Liver (tissue), 8 donors: ENCODE measurements at regions not wholly inside any gene's neighbourhood (a gene's known extent, or its start where the extent isn't known, plus 50 kb on each side); places are given as distances from the start of the nearest gene placed in this dataset.

Experiments used
- DNase-seq: peaks from one replicate; pipeline ENCODE4 v3.0.0-alpha.2; 2017; ENCODE audit warnings: low spot score
- H3K27ac ChIP-seq, 2 donors: one replicate each; pipeline ENCODE4 v1.7.0; 2013; ENCODE audit warnings: inconsistent platforms in 2 of 2, low read length in 2 of 2, control low read depth in 1 of 2, low read depth in 1 of 2, mild to moderate bottlenecking in 1 of 2
- H3K27me3 ChIP-seq, 4 donors: one replicate each; pipeline versions ENCODE4 v1.6.1 to v1.7.0; 2013; ENCODE audit warnings: low read length in 3 of 4, inconsistent platforms in 1 of 4, mild to moderate bottlenecking in 1 of 4, moderate library complexity in 1 of 4; ENCODE audit not compliant: control insufficient read depth in 4 of 4, insufficient read depth in 4 of 4
- H3K36me3 ChIP-seq, 4 donors: one replicate each; pipeline versions ENCODE4 v1.6.1 to v1.7.0; 2013; ENCODE audit warnings: low read length in 3 of 4, mild to moderate bottlenecking in 3 of 4, low read depth in 1 of 4, moderate library complexity in 1 of 4; ENCODE audit not compliant: control insufficient read depth in 4 of 4, insufficient read depth in 3 of 4
- H3K4me1 ChIP-seq, 4 donors: one replicate each; pipeline versions ENCODE4 v1.6.1 to v1.7.0; 2013; ENCODE audit warnings: low read length in 3 of 4, mild to moderate bottlenecking in 3 of 4, moderate library complexity in 1 of 4; ENCODE audit not compliant: control insufficient read depth in 4 of 4, insufficient read depth in 4 of 4
- H3K4me3 ChIP-seq, 3 donors: one replicate each; pipeline versions ENCODE4 v1.6.1 to v1.7.0; 2013; ENCODE audit warnings: low read length in 3 of 3, control low read depth in 1 of 3, low read depth in 1 of 3, mild to moderate bottlenecking in 1 of 3
- H3K9ac ChIP-seq, 2 donors: one replicate each; pipeline ENCODE4 v1.7.0; 2013; ENCODE audit warnings: low read length in 2 of 2, mild to moderate bottlenecking in 2 of 2, moderate library complexity in 2 of 2, control low read depth in 1 of 2, low read depth in 1 of 2
- H3K9me3 ChIP-seq, 4 donors: one replicate each; pipeline versions ENCODE4 v1.6.1 to v1.7.0; 2013; ENCODE audit warnings: low read length in 3 of 4; ENCODE audit not compliant: control insufficient read depth in 4 of 4
- EGR1 ChIP-seq, 2 donors: IDR thresholded peaks; 2 replicates each; pipeline ENCODE4 v1.6.1; 2016 to 2018; ENCODE audit warnings: antibody characterized with exemption in 2 of 2, low read depth in 2 of 2
- FOXA1 ChIP-seq: IDR thresholded peaks from 2 replicates; pipeline ENCODE4 v1.6.1; 2016; ENCODE audit warnings: antibody characterized with exemption
- FOXA2 ChIP-seq: IDR thresholded peaks from 2 replicates; pipeline ENCODE4 v1.6.1; 2016; ENCODE audit warnings: antibody characterized with exemption
- GABPA ChIP-seq, 2 donors: IDR thresholded peaks in 1 of 2; conservative IDR thresholded peaks in 1 of 2; 2 replicates each; pipeline ENCODE4 v1.6.1; 2016; ENCODE audit warnings: antibody characterized with exemption in 2 of 2, mild to moderate bottlenecking in 1 of 2, moderate library complexity in 1 of 2
- HNF4A ChIP-seq, 2 donors: conservative IDR thresholded peaks; 2 replicates each; pipeline ENCODE4 v1.6.1; 2016; ENCODE audit warnings: antibody characterized with exemption in 2 of 2, mild to moderate bottlenecking in 2 of 2
- HNF4G ChIP-seq: IDR thresholded peaks from 2 replicates; pipeline ENCODE4 v1.6.1; 2016; ENCODE audit warnings: antibody characterized with exemption
- JUND ChIP-seq, 2 donors: IDR thresholded peaks; 2 replicates each; pipeline ENCODE4 v1.6.1; 2016; ENCODE audit warnings: antibody characterized with exemption in 2 of 2
- MAX ChIP-seq: IDR thresholded peaks from 2 replicates; pipeline ENCODE4 v1.6.1; 2016; ENCODE audit warnings: antibody characterized with exemption
- NR2F2 ChIP-seq: IDR thresholded peaks from 2 replicates; pipeline ENCODE4 v1.6.1; 2016; ENCODE audit warnings: antibody characterized with exemption
- RAD21 ChIP-seq, 2 donors: IDR thresholded peaks; 2 replicates each; pipeline ENCODE4 v1.6.1; 2016; ENCODE audit warnings: antibody characterized with exemption in 2 of 2, mild to moderate bottlenecking in 2 of 2
- RXRA ChIP-seq, 2 donors: IDR thresholded peaks; 2 replicates each; pipeline ENCODE4 v1.6.1; 2017 to 2018; ENCODE audit warnings: antibody characterized with exemption in 2 of 2, mild to moderate bottlenecking in 1 of 2
- SP1 ChIP-seq: IDR thresholded peaks from 2 replicates; pipeline ENCODE4 v1.6.1; 2018; ENCODE audit warnings: antibody characterized with exemption, mild to moderate bottlenecking
- TAF1 ChIP-seq: conservative IDR thresholded peaks from 2 replicates; pipeline ENCODE4 v1.6.1; 2016; ENCODE audit warnings: antibody characterized with exemption, mild to moderate bottlenecking
- YY1 ChIP-seq: IDR thresholded peaks from 2 replicates; pipeline ENCODE4 v1.6.1; 2016; ENCODE audit warnings: antibody characterized with exemption, mild to moderate bottlenecking
- whole genome bisulfite sequencing: extraction: QIAGEN DNeasy Blood & Tissue Kit; methylation state at CpG from one replicate; pipeline ENCODE4 v1.1.7; 2013; 5-methylcytosine and 5-hydroxymethylcytosine counted together
- TF ChIP-seq, protein P1 (sequence below): fragments of 150-350 bp; IDR thresholded peaks from 2 replicates; pipeline ENCODE4 v1.5.1; 2017; ENCODE audit warnings: improper control_type of control experiment, low read depth, low read length; ENCODE audit not compliant: missing input control
- TF ChIP-seq, protein P2 (sequence below): IDR thresholded peaks from 2 replicates; pipeline ENCODE4 v1.6.1; 2016; ENCODE audit warnings: antibody characterized with exemption
- TF ChIP-seq, protein P3 (sequence below): IDR thresholded peaks from 2 replicates; pipeline ENCODE4 v1.6.1; 2016; ENCODE audit warnings: antibody characterized with exemption, mild to moderate bottlenecking
- TF ChIP-seq, protein P4 (sequence below): IDR thresholded peaks from 2 replicates; pipeline ENCODE4 v1.6.1; 2016; ENCODE audit warnings: antibody characterized with exemption
- donor health status: healthy.
- donor health status: healthy.
- donor health status: healthy.
- donor health status: healthy.
- donor health status: healthy.

DNA sequence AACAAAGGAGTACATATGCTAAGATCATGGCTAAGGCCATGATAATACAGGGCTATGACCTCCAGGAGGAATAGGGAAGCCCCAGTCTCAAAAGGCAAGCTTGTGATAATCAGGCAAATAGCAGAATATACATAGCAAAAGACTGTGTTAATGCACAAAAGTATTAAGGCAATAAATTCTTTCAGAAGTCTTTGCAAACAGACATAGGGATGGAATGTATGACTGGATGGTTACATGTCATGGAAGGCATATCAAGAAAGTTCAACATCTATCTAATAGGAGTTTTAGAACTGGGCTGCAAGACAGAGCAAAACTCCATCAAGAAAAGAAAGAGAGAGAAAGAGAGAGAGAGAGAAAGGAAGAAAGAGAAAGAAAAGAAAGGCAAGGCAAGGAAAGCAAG, 264.5 kb upstream of the CDH6 start (continued):
- TF ChIP-seq, protein P1, sequence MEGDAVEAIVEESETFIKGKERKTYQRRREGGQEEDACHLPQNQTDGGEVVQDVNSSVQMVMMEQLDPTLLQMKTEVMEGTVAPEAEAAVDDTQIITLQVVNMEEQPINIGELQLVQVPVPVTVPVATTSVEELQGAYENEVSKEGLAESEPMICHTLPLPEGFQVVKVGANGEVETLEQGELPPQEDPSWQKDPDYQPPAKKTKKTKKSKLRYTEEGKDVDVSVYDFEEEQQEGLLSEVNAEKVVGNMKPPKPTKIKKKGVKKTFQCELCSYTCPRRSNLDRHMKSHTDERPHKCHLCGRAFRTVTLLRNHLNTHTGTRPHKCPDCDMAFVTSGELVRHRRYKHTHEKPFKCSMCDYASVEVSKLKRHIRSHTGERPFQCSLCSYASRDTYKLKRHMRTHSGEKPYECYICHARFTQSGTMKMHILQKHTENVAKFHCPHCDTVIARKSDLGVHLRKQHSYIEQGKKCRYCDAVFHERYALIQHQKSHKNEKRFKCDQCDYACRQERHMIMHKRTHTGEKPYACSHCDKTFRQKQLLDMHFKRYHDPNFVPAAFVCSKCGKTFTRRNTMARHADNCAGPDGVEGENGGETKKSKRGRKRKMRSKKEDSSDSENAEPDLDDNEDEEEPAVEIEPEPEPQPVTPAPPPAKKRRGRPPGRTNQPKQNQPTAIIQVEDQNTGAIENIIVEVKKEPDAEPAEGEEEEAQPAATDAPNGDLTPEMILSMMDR, result no peak
- TF ChIP-seq EGR1 (IDR thresholded peaks at IDR 0.05; ENCODE audit: low read depth in 2 of 2), result no peak

DNA sequence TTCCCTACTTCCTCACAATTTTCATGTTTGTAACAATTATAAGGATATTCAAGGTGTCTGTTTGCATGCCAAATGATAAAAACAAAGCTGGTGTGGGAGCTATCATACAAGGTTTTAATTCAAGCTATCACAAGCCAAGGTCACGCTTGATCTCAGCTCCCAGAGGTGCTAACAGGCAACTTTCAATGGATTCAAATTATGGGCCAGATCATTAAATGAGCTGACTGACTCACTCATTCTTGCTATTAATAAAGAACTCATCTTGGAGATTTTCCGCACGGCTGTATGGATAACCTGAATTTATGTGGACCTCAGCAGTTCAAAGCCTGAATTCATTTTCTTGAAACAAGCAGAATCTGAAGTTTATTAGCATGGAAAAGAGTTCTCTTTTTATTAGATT, 267.3 kb upstream of the CDH6 start:
- TF ChIP-seq FOXA1 (no peak), HNF4A (conservative IDR thresholded peaks at IDR 0.05) (no peak), RXRA (IDR thresholded peaks at IDR 0.05) (no peak), GABPA (IDR thresholded peaks at IDR 0.05 in 1 of 2, conservative IDR thresholded peaks at IDR 0.05 in 1 of 2) (no peak), SP1 (no peak), FOXA2 (no peak), YY1 (no peak), TAF1 (no peak), HNF4G (no peak), RAD21 (IDR thresholded peaks at IDR 0.05) (no peak), MAX (no peak), NR2F2 (no peak), EGR1 (IDR thresholded peaks at IDR 0.05; ENCODE audit: low read depth in 2 of 2) (no peak), JUND (IDR thresholded peaks at IDR 0.05) (no peak)
- TF ChIP-seq, protein P2, sequence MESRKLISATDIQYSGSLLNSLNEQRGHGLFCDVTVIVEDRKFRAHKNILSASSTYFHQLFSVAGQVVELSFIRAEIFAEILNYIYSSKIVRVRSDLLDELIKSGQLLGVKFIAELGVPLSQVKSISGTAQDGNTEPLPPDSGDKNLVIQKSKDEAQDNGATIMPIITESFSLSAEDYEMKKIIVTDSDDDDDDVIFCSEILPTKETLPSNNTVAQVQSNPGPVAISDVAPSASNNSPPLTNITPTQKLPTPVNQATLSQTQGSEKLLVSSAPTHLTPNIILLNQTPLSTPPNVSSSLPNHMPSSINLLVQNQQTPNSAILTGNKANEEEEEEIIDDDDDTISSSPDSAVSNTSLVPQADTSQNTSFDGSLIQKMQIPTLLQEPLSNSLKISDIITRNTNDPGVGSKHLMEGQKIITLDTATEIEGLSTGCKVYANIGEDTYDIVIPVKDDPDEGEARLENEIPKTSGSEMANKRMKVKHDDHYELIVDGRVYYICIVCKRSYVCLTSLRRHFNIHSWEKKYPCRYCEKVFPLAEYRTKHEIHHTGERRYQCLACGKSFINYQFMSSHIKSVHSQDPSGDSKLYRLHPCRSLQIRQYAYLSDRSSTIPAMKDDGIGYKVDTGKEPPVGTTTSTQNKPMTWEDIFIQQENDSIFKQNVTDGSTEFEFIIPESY, result no peak
- TF ChIP-seq, protein P3, sequence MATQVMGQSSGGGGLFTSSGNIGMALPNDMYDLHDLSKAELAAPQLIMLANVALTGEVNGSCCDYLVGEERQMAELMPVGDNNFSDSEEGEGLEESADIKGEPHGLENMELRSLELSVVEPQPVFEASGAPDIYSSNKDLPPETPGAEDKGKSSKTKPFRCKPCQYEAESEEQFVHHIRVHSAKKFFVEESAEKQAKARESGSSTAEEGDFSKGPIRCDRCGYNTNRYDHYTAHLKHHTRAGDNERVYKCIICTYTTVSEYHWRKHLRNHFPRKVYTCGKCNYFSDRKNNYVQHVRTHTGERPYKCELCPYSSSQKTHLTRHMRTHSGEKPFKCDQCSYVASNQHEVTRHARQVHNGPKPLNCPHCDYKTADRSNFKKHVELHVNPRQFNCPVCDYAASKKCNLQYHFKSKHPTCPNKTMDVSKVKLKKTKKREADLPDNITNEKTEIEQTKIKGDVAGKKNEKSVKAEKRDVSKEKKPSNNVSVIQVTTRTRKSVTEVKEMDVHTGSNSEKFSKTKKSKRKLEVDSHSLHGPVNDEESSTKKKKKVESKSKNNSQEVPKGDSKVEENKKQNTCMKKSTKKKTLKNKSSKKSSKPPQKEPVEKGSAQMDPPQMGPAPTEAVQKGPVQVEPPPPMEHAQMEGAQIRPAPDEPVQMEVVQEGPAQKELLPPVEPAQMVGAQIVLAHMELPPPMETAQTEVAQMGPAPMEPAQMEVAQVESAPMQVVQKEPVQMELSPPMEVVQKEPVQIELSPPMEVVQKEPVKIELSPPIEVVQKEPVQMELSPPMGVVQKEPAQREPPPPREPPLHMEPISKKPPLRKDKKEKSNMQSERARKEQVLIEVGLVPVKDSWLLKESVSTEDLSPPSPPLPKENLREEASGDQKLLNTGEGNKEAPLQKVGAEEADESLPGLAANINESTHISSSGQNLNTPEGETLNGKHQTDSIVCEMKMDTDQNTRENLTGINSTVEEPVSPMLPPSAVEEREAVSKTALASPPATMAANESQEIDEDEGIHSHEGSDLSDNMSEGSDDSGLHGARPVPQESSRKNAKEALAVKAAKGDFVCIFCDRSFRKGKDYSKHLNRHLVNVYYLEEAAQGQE, result no peak
- TF ChIP-seq, protein P1, result no peak
- TF ChIP-seq, protein P4, sequence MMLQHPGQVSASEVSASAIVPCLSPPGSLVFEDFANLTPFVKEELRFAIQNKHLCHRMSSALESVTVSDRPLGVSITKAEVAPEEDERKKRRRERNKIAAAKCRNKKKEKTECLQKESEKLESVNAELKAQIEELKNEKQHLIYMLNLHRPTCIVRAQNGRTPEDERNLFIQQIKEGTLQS, result no peak
- Histone ChIP-seq H3K36me3 (no peaks in the 10 kb centered on the region), H3K27ac (no peak overlapping the region), H3K4me3 (no peak overlapping the region), H3K9ac (no peak overlapping the region), H3K27me3 (peaks cover 0 to 3% (median 0%) of the 10 kb centered on the region in 4 donors), H3K4me1 (no peaks in the 10 kb centered on the region), H3K9me3 (peaks cover 0 to 7% (median 2%) of the 10 kb centered on the region in 4 donors)
- 91% methylated on average over 3 of the region's 3 CpGs for WGBS
- no peak for DNase-seq
